ENCODE measurements at regions not wholly inside any gene's neighbourhood (a gene's known extent, or its start where the extent isn't known, plus 50 kb on each side); places are given as distances from the start of the nearest gene placed in this dataset.

- TF ChIP-seq POLR2AphosphoS5 (IDR thresholded peaks at IDR 0.05) (no peak), CTCF (IDR thresholded peaks at IDR 0.05) (no peak), POLR2A (IDR thresholded peaks at IDR 0.05) (no peak), EP300 (IDR thresholded peaks at IDR 0.05; ENCODE audit: low read depth) (no peak)
Observed at GRCh38 chr5:83864652-83865051, 144.0 kb upstream of the HAPLN1 start.
